ENCODE measurements at regions not wholly inside any gene's neighbourhood (a gene's known extent, or its start where the extent isn't known, plus 50 kb on each side); places are given as distances from the start of the nearest gene placed in this dataset.
A peak's percentile ranks its signal among the peaks of the same experiment; 100 is the strongest.
"Not testable (repeated sequence)": the region's sequence is repeated elsewhere in the genome, so short reads cannot be mapped to it uniquely, and the experiment has no call there.

- H3K9me3 Mint-ChIP-seq; H3K4me1 Mint-ChIP-seq; H3K27ac Mint-ChIP-seq; H3K4me3 Mint-ChIP-seq; H3K27me3 Mint-ChIP-seq (ENCODE audit: low read depth in 3 of 3); DNase-seq; H3K36me3 Mint-ChIP-seq: not testable (repeated sequence)
These were observed 179.6 kb downstream of the FAM174A start for GRCh38 chr5:100714780-100715179.

DNA sequence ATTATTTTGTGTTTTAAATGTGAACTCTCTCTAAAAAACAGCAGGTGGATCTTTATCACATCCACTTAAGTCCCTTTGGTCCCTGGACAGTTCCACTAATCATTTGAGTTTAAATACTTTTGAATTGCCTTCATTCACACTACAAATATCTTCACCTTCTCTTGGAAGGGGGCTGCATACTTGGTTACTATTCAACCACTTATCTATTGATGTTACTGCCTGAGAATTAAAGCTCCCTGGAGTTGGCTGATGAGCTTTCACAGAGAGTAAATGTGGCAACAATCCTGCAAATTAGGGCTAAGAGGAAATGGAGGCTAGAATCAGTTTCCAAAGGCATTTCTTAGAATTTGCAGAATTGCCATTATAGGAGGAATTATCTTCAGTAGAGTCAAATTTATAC, 180.4 kb downstream of the ST8SIA4 start:
- DNase-seq, result no peak
- no peaks in the 10 kb centered on the region for H3K36me3 Mint-ChIP-seq
- H3K4me1 Mint-ChIP-seq, result no peaks in the 10 kb centered on the region
- H3K27ac Mint-ChIP-seq, result no peak overlapping the region
- peaks cover 0 to 3% (median 2%) of the 10 kb centered on the region in 3 donors for H3K27me3 Mint-ChIP-seq (ENCODE audit: low read depth in 3 of 3)
- no peak overlapping the region for H3K4me3 Mint-ChIP-seq
- H3K9me3 Mint-ChIP-seq, result no peaks in the 10 kb centered on the region

GRCh38 chr5:100723229-100723628, 179.9 kb downstream of the ST8SIA4 start:
- H3K36me3 Mint-ChIP-seq, result no peaks in the 10 kb centered on the region
- no peak overlapping the region for H3K27ac Mint-ChIP-seq
- H3K27me3 Mint-ChIP-seq (ENCODE audit: low read depth in 3 of 3), result peaks cover 0 to 3% (median 0%) of the 10 kb centered on the region in 3 donors
- no peak for DNase-seq
- no peaks in the 10 kb centered on the region for H3K9me3 Mint-ChIP-seq
- H3K4me1 Mint-ChIP-seq, result no peaks in the 10 kb centered on the region
- H3K4me3 Mint-ChIP-seq, result no peak overlapping the region

DNA sequence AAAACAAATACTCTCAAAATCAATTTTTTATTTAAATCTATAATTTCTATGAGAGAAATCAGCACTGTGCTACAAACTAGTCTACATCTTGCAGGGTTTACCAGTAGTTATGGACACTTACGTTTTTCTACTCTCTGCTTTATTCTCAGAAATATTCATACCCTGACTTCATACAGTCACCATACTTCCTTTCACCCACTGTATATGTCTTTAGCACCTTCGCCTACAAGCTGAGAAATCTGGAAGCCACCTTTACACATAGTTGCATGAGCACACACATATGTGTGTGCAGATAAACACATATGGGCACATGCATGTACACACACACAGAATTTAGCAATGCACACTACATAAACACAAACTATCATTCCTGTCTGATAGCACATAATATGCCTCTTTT, 177.0 kb downstream of the ST8SIA4 start:
- no peak overlapping the region for H3K4me3 Mint-ChIP-seq
- H3K27ac Mint-ChIP-seq, result no peak overlapping the region
- DNase-seq, result no peak
- H3K36me3 Mint-ChIP-seq, result no peaks in the 10 kb centered on the region
- H3K9me3 Mint-ChIP-seq, result no peaks in the 10 kb centered on the region
- H3K27me3 Mint-ChIP-seq (ENCODE audit: low read depth in 3 of 3), result peaks cover 0 to 3% (median 3%) of the 10 kb centered on the region in 3 donors
- H3K4me1 Mint-ChIP-seq, result no peaks in the 10 kb centered on the region

GRCh38 chr5:100731768-100732167, 171.3 kb downstream of the ST8SIA4 start:
- peaks cover 7 to 11% of the 10 kb centered on the region in 2 donors for H3K4me1 Mint-ChIP-seq
- no peaks in the 10 kb centered on the region for H3K9me3 Mint-ChIP-seq
- peak overlapping the region; percentile 58 to 83 (median 67) for H3K4me3 Mint-ChIP-seq
- H3K27ac Mint-ChIP-seq, result peak overlapping the region in 5 of 6 donors; percentile 17 to 72 (median 46)
- peak; percentile 2 to 33 (median 16) for DNase-seq
- peaks cover 0 to 3% (median 0%) of the 10 kb centered on the region in 3 donors for H3K27me3 Mint-ChIP-seq (ENCODE audit: low read depth in 3 of 3)
- no peaks in the 10 kb centered on the region for H3K36me3 Mint-ChIP-seq

GRCh38 chr5:100746730-100747129, 156.4 kb downstream of the ST8SIA4 start:
- no peaks in the 10 kb centered on the region for H3K9me3 Mint-ChIP-seq
- peaks cover 2 to 6% of the 10 kb centered on the region in 2 donors for H3K4me1 Mint-ChIP-seq
- peaks cover 0 to 1% (median 1%) of the 10 kb centered on the region in 3 donors for H3K27me3 Mint-ChIP-seq (ENCODE audit: low read depth in 3 of 3)
- DNase-seq, result no peak
- H3K27ac Mint-ChIP-seq, result peak overlapping the region in 1 of 6 donors; percentile 36
- H3K36me3 Mint-ChIP-seq, result no peaks in the 10 kb centered on the region
- no peak overlapping the region for H3K4me3 Mint-ChIP-seq

- peaks cover 0 to 5% (median 0%) of the 10 kb centered on the region in 3 donors for H3K36me3 Mint-ChIP-seq
- H3K27ac Mint-ChIP-seq, result no peak overlapping the region
- DNase-seq, result no peak
- no peaks in the 10 kb centered on the region for H3K9me3 Mint-ChIP-seq
- H3K4me3 Mint-ChIP-seq, result no peak overlapping the region
- H3K27me3 Mint-ChIP-seq (ENCODE audit: low read depth in 3 of 3), result peaks cover 0 to 1% (median 1%) of the 10 kb centered on the region in 3 donors
- H3K4me1 Mint-ChIP-seq, result peaks cover 2 to 6% of the 10 kb centered on the region in 2 donors
These were observed 153.3 kb downstream of the ST8SIA4 start for GRCh38 chr5:100749771-100750284.

GRCh38 chr5:100755435-100755834, 147.6 kb downstream of the ST8SIA4 start:
- no peaks in the 10 kb centered on the region for H3K4me1 Mint-ChIP-seq
- no peak for DNase-seq
- H3K36me3 Mint-ChIP-seq, result peaks cover 0 to 5% (median 0%) of the 10 kb centered on the region in 3 donors
- no peak overlapping the region for H3K4me3 Mint-ChIP-seq
- no peaks in the 10 kb centered on the region for H3K9me3 Mint-ChIP-seq
- H3K27ac Mint-ChIP-seq, result no peak overlapping the region
- peaks cover 0 to 1% (median 0%) of the 10 kb centered on the region in 3 donors for H3K27me3 Mint-ChIP-seq (ENCODE audit: low read depth in 3 of 3)

Data from immature natural killer cell (primary cell).